CD4-positive, alpha-beta memory T cell (primary cell): ENCODE measurements at regions not wholly inside any gene's neighbourhood (a gene's known extent, or its start where the extent isn't known, plus 50 kb on each side); places are given as distances from the start of the nearest gene placed in this dataset.

Experiments used
- CTCF ChIA-PET: fragments of 350-600 bp; sonication (Branson Sonifier 250); formaldehyde crosslinking; loops from one replicate; lab custom pipeline; 2021; ENCODE audit warnings: inconsistent platforms; ENCODE audit not compliant: partially characterized antibody; lab: Charles Lee
- POLR2A ChIA-PET: fragments of 350-600 bp; sonication (Branson Sonifier 250); formaldehyde crosslinking; loops from one replicate; lab custom pipeline; 2021; ENCODE audit not compliant: partially characterized antibody; lab: Charles Lee
- DNase-seq, 5 donors: peaks; one replicate each; pipeline versions ENCODE4 v3.0.0 to v3.0.0-alpha.2; 2020 to 2022; ENCODE audit warnings: mixed read lengths in 1 of 5
- H3K27ac ChIP-seq: one replicate; pipeline ENCODE4 v1.7.0; 2013; ENCODE audit warnings: low read depth, low read length
- H3K27me3 ChIP-seq: 2 replicates; pipeline ENCODE4 v1.7.0; 2013; ENCODE audit warnings: mild to moderate bottlenecking, low read length, moderate library complexity; ENCODE audit not compliant: insufficient read depth
- H3K36me3 ChIP-seq: 2 replicates; pipeline ENCODE4 v1.7.0; 2013; ENCODE audit warnings: mild to moderate bottlenecking, low read length, moderate library complexity; ENCODE audit not compliant: insufficient read depth
- H3K4me1 ChIP-seq: 2 replicates; pipeline ENCODE4 v1.7.0; 2013; ENCODE audit warnings: mild to moderate bottlenecking, low read length, moderate library complexity; ENCODE audit not compliant: insufficient read depth
- H3K4me3 ChIP-seq, 2 donors: one replicate each; pipeline ENCODE4 v1.7.0; 2013; ENCODE audit warnings: low read length in 2 of 2, mild to moderate bottlenecking in 1 of 2
- H3K9me3 ChIP-seq, 2 donors: one replicate each; pipeline ENCODE4 v1.7.0; 2013; ENCODE audit warnings: low read length in 2 of 2, control low read depth in 1 of 2; ENCODE audit not compliant: control insufficient read depth in 1 of 2
- H3K27ac Mint-ChIP-seq, 7 donors: one replicate each; pipeline ENCODE4 v1.8.0; 2020 to 2021; ENCODE audit warnings: mixed read lengths in 7 of 7, mild to moderate bottlenecking in 6 of 7, inconsistent platforms in 3 of 7, moderate library complexity in 3 of 7
- H3K27me3 Mint-ChIP-seq, 2 donors: one replicate each; pipeline ENCODE4 v1.8.0; 2020 to 2021; ENCODE audit warnings: mixed read lengths in 2 of 2
- H3K36me3 Mint-ChIP-seq, 2 donors: one replicate each; pipeline ENCODE4 v1.8.0; 2020 to 2021; ENCODE audit warnings: mixed read lengths in 2 of 2, inconsistent platforms in 1 of 2, mild to moderate bottlenecking in 1 of 2
- H3K4me1 Mint-ChIP-seq, 4 donors: one replicate each; pipeline ENCODE4 v1.8.0; 2020 to 2021; ENCODE audit warnings: mixed read lengths in 4 of 4, mild to moderate bottlenecking in 1 of 4
- H3K4me3 Mint-ChIP-seq, 8 donors: one replicate each; pipeline ENCODE4 v1.8.0; 2020 to 2021; ENCODE audit warnings: mixed read lengths in 8 of 8, mild to moderate bottlenecking in 7 of 8, moderate library complexity in 6 of 8, inconsistent platforms in 3 of 8
- H3K9me3 Mint-ChIP-seq, 8 donors: one replicate each; pipeline ENCODE4 v1.8.0; 2020 to 2021; ENCODE audit warnings: mixed read lengths in 8 of 8, mild to moderate bottlenecking in 5 of 8, inconsistent platforms in 3 of 8, moderate library complexity in 1 of 8
- intact Hi-C: fragments of 100-400 bp; cut with micrococcal nuclease; formaldehyde crosslinking; loops from one replicate; pipeline ENCODE4 v1.15.1; 2023

DNA sequence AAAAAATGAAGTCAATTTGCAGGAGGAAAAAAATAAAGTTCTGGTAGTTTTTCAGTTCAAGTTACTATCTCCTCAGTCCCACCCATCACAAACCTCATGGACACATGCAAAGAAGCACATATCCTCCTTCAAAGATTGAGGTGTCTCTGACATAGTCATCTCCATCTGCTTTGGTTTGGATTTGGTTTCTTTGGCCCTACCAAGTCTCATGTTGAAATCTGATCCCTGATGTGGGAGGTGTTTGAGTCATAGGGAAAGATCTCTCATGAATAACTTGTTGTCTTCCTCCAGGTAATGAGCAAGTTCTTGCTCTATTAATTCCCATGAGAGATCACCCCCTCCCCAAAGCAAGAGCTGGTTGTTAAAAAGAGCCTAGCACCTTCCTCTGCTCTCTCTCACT lies 446.8 kb downstream of the IGSF11 start:
- Histone ChIP-seq H3K4me1 (no peaks in the 10 kb centered on the region), H3K9me3 (no peaks in the 10 kb centered on the region), H3K27me3 (no peaks in the 10 kb centered on the region), H3K36me3 (no peaks in the 10 kb centered on the region), H3K4me3 (no peak overlapping the region), H3K27ac (no peak overlapping the region)
- H3K4me3 Mint-ChIP-seq, result no peak overlapping the region
- ChIA-PET CTCF (no interaction called here), POLR2A (no interaction called here)
- DNase-seq, result no peak
- H3K27ac Mint-ChIP-seq, result no peak overlapping the region
- no peaks in the 10 kb centered on the region for H3K4me1 Mint-ChIP-seq
- no peaks in the 10 kb centered on the region for H3K36me3 Mint-ChIP-seq
- intact Hi-C loops, result no loop called here
- H3K9me3 Mint-ChIP-seq, result peaks cover 0 to 7% (median under 1%) of the 10 kb centered on the region in 8 donors
- no peaks in the 10 kb centered on the region for H3K27me3 Mint-ChIP-seq

DNA sequence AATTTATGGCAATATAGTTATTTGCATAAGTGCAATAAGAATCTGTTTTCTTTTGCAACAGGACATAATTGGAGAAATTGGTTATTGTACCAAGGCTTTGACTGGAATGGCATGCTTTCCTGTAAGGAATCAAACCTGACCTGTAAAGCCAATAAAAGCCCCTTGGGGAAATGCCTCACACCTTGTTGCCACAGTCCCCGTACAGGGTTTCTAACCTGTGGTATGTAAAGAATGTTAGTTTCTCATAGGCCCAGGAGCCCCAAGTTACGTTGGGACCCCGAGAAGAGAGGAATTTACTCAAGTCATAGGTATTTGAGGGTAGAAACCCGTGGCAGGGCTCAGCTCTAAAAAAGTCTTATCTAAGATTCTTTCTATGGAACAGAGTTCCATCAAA lies 441.4 kb downstream of the IGSF11 start:
- no peaks in the 10 kb centered on the region for H3K36me3 Mint-ChIP-seq

DNA sequence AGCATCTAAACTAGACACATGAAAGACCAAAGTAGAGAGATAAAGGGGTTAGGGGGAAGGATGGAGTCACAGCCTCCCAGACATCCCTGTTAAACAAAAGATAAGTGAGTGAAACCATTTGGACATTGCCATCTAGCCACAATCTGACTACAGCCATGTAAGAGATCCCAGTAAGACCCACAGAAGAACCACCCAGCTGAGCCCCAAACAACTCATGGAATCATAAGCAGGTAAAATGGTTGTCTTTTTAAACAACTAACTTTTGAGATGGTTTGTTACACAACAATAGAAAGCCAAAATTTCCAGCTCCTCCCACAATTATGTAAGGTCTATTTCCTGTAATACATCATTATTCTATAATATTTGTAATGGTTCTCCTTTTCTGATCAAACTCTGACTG lies 437.5 kb downstream of the IGSF11 start:
- intact Hi-C loops, result no loop called here
- Mint-ChIP-seq H3K36me3 (no peaks in the 10 kb centered on the region), H3K27me3 (no peaks in the 10 kb centered on the region), H3K4me3 (no peak overlapping the region), H3K4me1 (no peaks in the 10 kb centered on the region), H3K27ac (no peak overlapping the region), H3K9me3 (peaks cover 0 to 15% (median 2%) of the 10 kb centered on the region in 8 donors)
- Histone ChIP-seq H3K27me3 (no peaks in the 10 kb centered on the region), H3K36me3 (no peaks in the 10 kb centered on the region), H3K27ac (no peak overlapping the region), H3K9me3 (no peaks in the 10 kb centered on the region), H3K4me1 (no peaks in the 10 kb centered on the region), H3K4me3 (no peak overlapping the region)
- DNase-seq, result no peak
- CTCF ChIA-PET, result no interaction called here
- POLR2A ChIA-PET, result no interaction called here

More for the DNA sequence above, 441.4 kb downstream of the IGSF11 start:
- POLR2A ChIA-PET, result no interaction called here
- intact Hi-C loops, result no loop called here
- H3K9me3 ChIP-seq, result no peaks in the 10 kb centered on the region
- no peaks in the 10 kb centered on the region for H3K27me3 ChIP-seq
- no peak overlapping the region for H3K27ac Mint-ChIP-seq
- no peak overlapping the region for H3K4me3 Mint-ChIP-seq
- DNase-seq, result no peak
- no peak overlapping the region for H3K4me3 ChIP-seq
- no peaks in the 10 kb centered on the region for H3K4me1 Mint-ChIP-seq
- H3K36me3 ChIP-seq, result no peaks in the 10 kb centered on the region
- H3K27me3 Mint-ChIP-seq, result no peaks in the 10 kb centered on the region
- CTCF ChIA-PET, result no interaction called here
- peaks cover 0 to 20% (median 5%) of the 10 kb centered on the region in 8 donors for H3K9me3 Mint-ChIP-seq
- H3K4me1 ChIP-seq, result no peaks in the 10 kb centered on the region
- no peak overlapping the region for H3K27ac ChIP-seq

DNA sequence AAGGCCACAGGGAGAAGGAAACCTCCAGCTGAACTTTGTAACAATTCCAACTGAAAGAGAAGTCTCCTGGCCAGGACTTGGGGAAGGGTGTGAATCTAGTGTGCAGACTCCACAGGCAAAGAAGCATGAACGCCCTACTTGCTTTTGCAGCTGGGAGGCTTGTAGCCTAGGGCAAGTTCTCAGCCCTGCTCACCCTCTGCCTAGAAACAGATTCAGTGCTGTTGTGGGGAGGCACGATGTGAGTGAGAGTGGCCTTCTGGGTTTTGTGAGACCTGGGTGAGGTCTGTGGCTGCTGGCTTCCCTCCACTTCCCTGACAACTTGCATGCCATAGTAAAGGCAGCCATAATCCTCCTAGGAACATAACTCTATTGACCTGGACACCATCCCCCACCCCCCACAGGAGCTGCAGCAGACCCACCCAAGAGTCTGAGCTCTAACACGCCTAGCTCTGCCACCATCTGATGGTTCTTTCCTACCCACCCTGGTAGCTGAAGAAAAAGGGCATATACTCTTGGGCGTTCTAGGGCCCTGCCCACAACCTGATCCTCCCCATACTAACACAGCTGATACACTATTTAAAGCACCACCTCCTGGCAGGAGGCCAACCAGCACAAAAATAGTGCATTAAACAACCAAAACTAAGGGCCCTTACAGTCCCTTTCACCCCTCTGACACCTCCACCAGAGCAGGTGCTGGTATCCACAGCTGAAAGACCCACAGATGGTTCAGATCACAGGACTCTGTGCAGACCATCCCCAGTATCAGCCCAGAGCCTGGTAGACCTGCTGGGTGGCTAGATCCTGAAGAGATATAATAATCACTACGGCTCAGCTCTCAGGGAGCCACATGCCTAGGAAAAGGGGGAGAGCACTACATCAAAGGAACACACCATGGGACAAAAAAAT lies 426.5 kb downstream of the IGSF11 start:
- no peaks in the 10 kb centered on the region for H3K36me3 ChIP-seq
- H3K4me1 Mint-ChIP-seq, result no peaks in the 10 kb centered on the region
- H3K27me3 ChIP-seq, result no peaks in the 10 kb centered on the region
- no peak overlapping the region for H3K4me3 ChIP-seq
- intact Hi-C loops, result no loop called here
- H3K27me3 Mint-ChIP-seq, result peaks cover 0 to 2% of the 10 kb centered on the region in 2 donors
- H3K9me3 ChIP-seq, result no peaks in the 10 kb centered on the region
- DNase-seq, result no peak
- H3K4me3 Mint-ChIP-seq, result no peak overlapping the region
- peaks cover 0 to 10% (median 8%) of the 10 kb centered on the region in 8 donors for H3K9me3 Mint-ChIP-seq
- H3K27ac Mint-ChIP-seq, result no peak overlapping the region
- no peaks in the 10 kb centered on the region for H3K36me3 Mint-ChIP-seq
- POLR2A ChIA-PET, result no interaction called here
- no peak overlapping the region for H3K27ac ChIP-seq
- no peaks in the 10 kb centered on the region for H3K4me1 ChIP-seq
- CTCF ChIA-PET, result no interaction called here

DNA sequence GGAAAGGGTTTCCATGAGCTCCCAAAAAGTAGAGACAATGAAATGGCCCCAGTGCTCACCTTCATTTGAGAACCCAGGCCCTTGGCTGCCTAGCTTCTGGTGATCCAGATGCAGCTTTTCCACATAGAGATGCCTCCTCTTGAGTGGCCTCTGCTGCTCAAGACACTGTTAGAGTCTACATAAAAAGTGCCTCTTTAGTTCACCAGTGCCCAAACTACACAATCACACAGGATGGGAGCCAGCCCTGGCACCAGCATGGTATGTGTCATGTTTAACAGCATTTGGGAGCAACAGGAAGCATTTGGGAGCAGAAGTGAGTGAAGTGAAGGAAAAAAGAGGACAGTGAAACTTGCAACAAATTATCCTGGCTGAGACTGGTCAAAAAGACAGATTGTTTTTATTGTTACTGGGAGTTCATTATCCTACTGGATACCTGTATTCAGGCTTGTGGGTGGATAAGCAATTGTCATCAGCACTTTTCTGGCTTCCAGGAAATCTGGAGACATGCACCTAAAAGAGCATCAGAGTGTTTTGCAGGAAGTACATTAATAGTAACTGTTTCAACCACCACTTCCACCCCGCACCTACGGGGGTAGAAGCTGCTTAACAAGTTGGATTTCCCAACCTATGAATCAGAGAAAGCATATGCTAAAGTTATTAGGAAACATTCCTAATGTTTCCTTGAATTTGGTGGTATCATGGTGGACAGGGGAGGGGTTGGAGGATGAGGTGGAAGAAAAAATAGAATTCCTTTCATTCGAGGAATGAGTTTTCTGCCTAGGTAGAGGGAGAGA lies 416.2 kb downstream of the IGSF11 start:
- Histone ChIP-seq H3K9me3 (no peaks in the 10 kb centered on the region), H3K27ac (no peak overlapping the region), H3K4me3 (no peak overlapping the region), H3K27me3 (no peaks in the 10 kb centered on the region), H3K4me1 (no peaks in the 10 kb centered on the region), H3K36me3 (no peaks in the 10 kb centered on the region)
- H3K9me3 Mint-ChIP-seq, result no peaks in the 10 kb centered on the region
- no peak overlapping the region for H3K4me3 Mint-ChIP-seq
- ChIA-PET POLR2A (no interaction called here), CTCF (no interaction called here)
- no peak overlapping the region for H3K27ac Mint-ChIP-seq
- H3K36me3 Mint-ChIP-seq, result no peaks in the 10 kb centered on the region
- peaks cover 0 to 2% (median 0%) of the 10 kb centered on the region in 4 donors for H3K4me1 Mint-ChIP-seq
- H3K27me3 Mint-ChIP-seq, result no peaks in the 10 kb centered on the region
- intact Hi-C loops, result no loop called here
- DNase-seq, result no peak

DNA sequence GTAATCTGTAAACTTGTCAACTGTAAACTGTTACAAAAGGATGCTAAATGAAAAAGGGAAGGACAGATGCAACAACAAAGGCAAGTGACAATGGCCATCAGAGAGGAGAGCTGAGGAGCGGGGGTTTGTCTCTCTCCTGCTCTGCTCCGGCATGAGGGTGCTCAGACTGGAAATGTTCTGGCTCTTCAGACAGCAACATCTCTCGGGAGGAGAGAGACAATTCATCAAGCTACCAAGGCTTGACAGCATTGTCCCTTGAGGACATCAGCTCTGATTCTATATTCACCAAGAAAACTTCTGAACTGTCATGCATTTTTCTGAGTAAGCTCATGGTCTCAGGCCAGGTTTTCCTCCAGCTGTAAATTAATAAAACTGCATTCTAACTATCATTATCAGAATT lies 408.2 kb downstream of the IGSF11 start:
- H3K27ac Mint-ChIP-seq, result no peak overlapping the region
- no peaks in the 10 kb centered on the region for H3K36me3 Mint-ChIP-seq
- no peak overlapping the region for H3K27ac ChIP-seq
- no peaks in the 10 kb centered on the region for H3K4me1 ChIP-seq
- ChIA-PET CTCF (no interaction called here), POLR2A (no interaction called here)
- no peaks in the 10 kb centered on the region for H3K9me3 ChIP-seq
- no peaks in the 10 kb centered on the region for H3K27me3 Mint-ChIP-seq
- no peak overlapping the region for H3K4me3 ChIP-seq
- no peaks in the 10 kb centered on the region for H3K36me3 ChIP-seq
- peaks cover 0 to 2% (median 0%) of the 10 kb centered on the region in 8 donors for H3K9me3 Mint-ChIP-seq
- H3K27me3 ChIP-seq, result no peaks in the 10 kb centered on the region
- H3K4me1 Mint-ChIP-seq, result no peaks in the 10 kb centered on the region
- DNase-seq, result no peak
- H3K4me3 Mint-ChIP-seq, result no peak overlapping the region
- intact Hi-C loops, result no loop called here

GRCh38 chr3:118628704-118629341 lies 405.8 kb downstream of the IGSF11 start:
- no peak for DNase-seq
- intact Hi-C loops, result no loop called here

More at GRCh38 chr3:118628704-118629341, 405.8 kb downstream of the IGSF11 start:
- POLR2A ChIA-PET, result no interaction called here
- H3K27me3 Mint-ChIP-seq, result no peaks in the 10 kb centered on the region
- no peaks in the 10 kb centered on the region for H3K4me1 Mint-ChIP-seq
- Histone ChIP-seq H3K4me1 (no peaks in the 10 kb centered on the region), H3K27me3 (no peaks in the 10 kb centered on the region), H3K4me3 (no peak overlapping the region), H3K27ac (no peak overlapping the region), H3K9me3 (no peaks in the 10 kb centered on the region), H3K36me3 (no peaks in the 10 kb centered on the region)
- peaks cover 0 to 2% (median 0%) of the 10 kb centered on the region in 8 donors for H3K9me3 Mint-ChIP-seq
- CTCF ChIA-PET, result no interaction called here
- no peaks in the 10 kb centered on the region for H3K36me3 Mint-ChIP-seq
- no peak overlapping the region for H3K4me3 Mint-ChIP-seq
- no peak overlapping the region for H3K27ac Mint-ChIP-seq
